Lung (tissue), 11 donors: ENCODE measurements at regions not wholly inside any gene's neighbourhood (a gene's known extent, or its start where the extent isn't known, plus 50 kb on each side); places are given as distances from the start of the nearest gene placed in this dataset.

Source experiments
- ATAC-seq: fragments of 200-7000 bp; cut with Tn5 transposase; one replicate; pipeline ENCODE4 v1.9.1; 2020; ENCODE audit warnings: moderate number of reproducible peaks; ENCODE audit not compliant: insufficient read depth, low FRiP score
- DNase-seq, 3 donors: peaks; one replicate each; pipeline ENCODE4 v3.0.0-alpha.2; 2013 to 2017
- H3K27ac ChIP-seq, 2 donors: one replicate each; pipeline ENCODE4 v1.5.1; 2013; ENCODE audit warnings: mild to moderate bottlenecking in 2 of 2, moderate library complexity in 2 of 2, control low read depth in 1 of 2, inconsistent platforms in 1 of 2, low read depth in 1 of 2, low read length in 1 of 2
- H3K27me3 ChIP-seq, 3 donors: one replicate each; pipeline ENCODE4 v1.5.1; 2013; ENCODE audit warnings: low read length in 2 of 3; ENCODE audit not compliant: control insufficient read depth in 3 of 3, insufficient read depth in 3 of 3
- H3K36me3 ChIP-seq, 4 donors: one replicate each; pipeline ENCODE4 v1.5.1; 2013; ENCODE audit warnings: low read length in 4 of 4, mild to moderate bottlenecking in 1 of 4, moderate library complexity in 1 of 4; ENCODE audit not compliant: control insufficient read depth in 4 of 4, insufficient read depth in 4 of 4
- H3K4me1 ChIP-seq, 5 donors: one replicate each; pipeline ENCODE4 v1.5.1; 2013; ENCODE audit warnings: low read length in 5 of 5, mild to moderate bottlenecking in 2 of 5, moderate library complexity in 1 of 5; ENCODE audit not compliant: control insufficient read depth in 5 of 5, insufficient read depth in 5 of 5
- H3K4me3 ChIP-seq: one replicate; pipeline ENCODE4 v1.5.1; 2013; ENCODE audit warnings: mild to moderate bottlenecking, control low read depth, moderate library complexity
- H3K9ac ChIP-seq, 2 donors: one replicate each; pipeline ENCODE4 v1.5.1; 2013; ENCODE audit warnings: low read length in 2 of 2, control low read depth in 1 of 2; ENCODE audit not compliant: insufficient read depth in 1 of 2
- H3K9me3 ChIP-seq, 4 donors: one replicate each; pipeline ENCODE4 v1.5.1; 2013; ENCODE audit warnings: low read length in 3 of 4, mild to moderate bottlenecking in 1 of 4, moderate library complexity in 1 of 4; ENCODE audit not compliant: control insufficient read depth in 4 of 4, insufficient read depth in 3 of 4
- WGBS, 2 donors: extraction: QIAGEN DNeasy Blood & Tissue Kit; methylation state at CpG; one replicate each; pipeline ENCODE4 v1.1.7; 2013; 5-methylcytosine and 5-hydroxymethylcytosine counted together
- TF ChIP-seq, protein P1 (sequence below): IDR thresholded peaks from 2 replicates; pipeline ENCODE4 v1.5.1; 2012; ENCODE audit warnings: mild to moderate bottlenecking; ENCODE audit errors: control extremely low read depth, extremely low read depth
- donor health status: control.
- donor health status: control.
- donor health status: Bipolar disorder and iron deficiency.
- donor health status: healthy.
- donor health status: DM: yes; HTN: yes; CAD: no.

DNA sequence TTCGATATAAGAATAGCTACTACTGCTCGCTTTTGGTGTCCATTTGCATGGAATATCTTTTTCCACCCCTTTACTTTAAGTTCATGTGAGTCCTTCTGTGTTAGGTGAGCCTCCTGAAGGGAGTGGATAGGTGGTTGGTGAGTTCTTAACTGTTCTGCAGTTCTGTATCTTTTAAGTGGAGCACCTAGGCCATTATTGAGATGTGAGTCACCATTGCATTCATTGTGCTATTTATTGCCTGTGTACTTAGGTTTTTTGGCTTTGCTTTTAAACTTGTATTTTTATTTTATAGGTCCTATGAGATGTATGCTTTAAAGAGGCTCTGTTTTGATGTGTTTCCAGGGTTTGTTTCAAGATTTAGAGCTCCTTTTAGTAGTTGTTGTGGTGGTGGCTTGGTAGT is 1430.8 kb downstream of the REEP3 start:
- no peak overlapping the region for H3K4me3 ChIP-seq
- H3K27ac ChIP-seq = no peak overlapping the region
- H3K36me3 ChIP-seq = no peaks in the 10 kb centered on the region
- 83 to 85% methylated on average over 2 of the region's 2 CpGs for WGBS, 2 donors
- TF ChIP-seq, protein P1, sequence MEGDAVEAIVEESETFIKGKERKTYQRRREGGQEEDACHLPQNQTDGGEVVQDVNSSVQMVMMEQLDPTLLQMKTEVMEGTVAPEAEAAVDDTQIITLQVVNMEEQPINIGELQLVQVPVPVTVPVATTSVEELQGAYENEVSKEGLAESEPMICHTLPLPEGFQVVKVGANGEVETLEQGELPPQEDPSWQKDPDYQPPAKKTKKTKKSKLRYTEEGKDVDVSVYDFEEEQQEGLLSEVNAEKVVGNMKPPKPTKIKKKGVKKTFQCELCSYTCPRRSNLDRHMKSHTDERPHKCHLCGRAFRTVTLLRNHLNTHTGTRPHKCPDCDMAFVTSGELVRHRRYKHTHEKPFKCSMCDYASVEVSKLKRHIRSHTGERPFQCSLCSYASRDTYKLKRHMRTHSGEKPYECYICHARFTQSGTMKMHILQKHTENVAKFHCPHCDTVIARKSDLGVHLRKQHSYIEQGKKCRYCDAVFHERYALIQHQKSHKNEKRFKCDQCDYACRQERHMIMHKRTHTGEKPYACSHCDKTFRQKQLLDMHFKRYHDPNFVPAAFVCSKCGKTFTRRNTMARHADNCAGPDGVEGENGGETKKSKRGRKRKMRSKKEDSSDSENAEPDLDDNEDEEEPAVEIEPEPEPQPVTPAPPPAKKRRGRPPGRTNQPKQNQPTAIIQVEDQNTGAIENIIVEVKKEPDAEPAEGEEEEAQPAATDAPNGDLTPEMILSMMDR = no peak
- ATAC-seq (no peak), DNase-seq (no peak)
- H3K9me3 ChIP-seq = peaks cover 0 to 8% (median 2%) of the 10 kb centered on the region in 4 donors
- no peak overlapping the region for H3K9ac ChIP-seq
- H3K4me1 ChIP-seq = no peaks in the 10 kb centered on the region
- no peaks in the 10 kb centered on the region for H3K27me3 ChIP-seq

DNA sequence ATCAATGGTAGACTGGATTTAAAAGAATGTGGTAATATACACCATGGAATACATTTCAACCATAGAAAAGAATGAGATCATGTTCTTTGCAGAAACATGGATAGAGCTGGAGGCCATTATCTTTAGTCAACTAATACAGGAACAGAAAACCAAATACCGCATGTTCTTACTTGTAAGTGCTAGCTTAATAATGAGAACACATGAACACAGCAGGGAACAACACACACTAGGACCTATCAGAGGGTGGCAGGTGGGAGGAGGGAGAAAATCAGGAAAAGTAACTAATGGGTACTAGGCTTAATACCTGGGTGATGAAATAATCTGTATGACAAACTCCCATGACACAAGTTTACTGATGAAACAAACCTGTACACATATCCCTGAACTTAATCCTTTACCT is 1435.2 kb downstream of the REEP3 start:
- Histone ChIP-seq H3K36me3 (no peaks in the 10 kb centered on the region), H3K9me3 (peaks cover 0 to 8% (median 2%) of the 10 kb centered on the region in 4 donors), H3K9ac (no peak overlapping the region), H3K27ac (no peak overlapping the region), H3K4me1 (no peaks in the 10 kb centered on the region), H3K4me3 (no peak overlapping the region), H3K27me3 (no peaks in the 10 kb centered on the region)
- ATAC-seq (no peak), DNase-seq (no peak)
- TF ChIP-seq, protein P1 = no peak
- WGBS, 2 donors = 87 to 98% methylated on average over 1 of the region's 1 CpG

DNA sequence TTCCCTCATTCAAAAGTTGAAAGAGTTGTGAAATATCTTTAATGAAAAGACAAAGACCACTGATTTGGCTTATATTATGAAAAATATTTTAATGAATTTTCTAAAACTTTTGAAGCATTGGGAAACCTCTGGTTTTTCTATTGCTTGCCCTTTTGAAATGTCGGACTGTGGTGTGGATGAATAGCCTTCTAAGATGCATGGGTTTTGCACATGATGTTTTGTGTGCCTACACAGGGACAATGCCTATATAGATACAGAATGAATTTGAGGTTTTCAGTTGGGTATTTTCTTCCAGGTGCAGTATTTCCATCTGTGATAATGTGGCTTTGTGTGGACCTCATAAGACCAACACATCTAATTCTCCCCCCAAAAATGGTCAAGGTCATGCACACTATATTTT is 1437.9 kb downstream of the REEP3 start:
- H3K4me3 ChIP-seq = no peak overlapping the region
- no peak for ATAC-seq
- no peak overlapping the region for H3K27ac ChIP-seq
- peaks cover 0 to 4% (median 1%) of the 10 kb centered on the region in 4 donors for H3K9me3 ChIP-seq
- H3K9ac ChIP-seq = no peak overlapping the region
- DNase-seq = no peak
- TF ChIP-seq, protein P1 = no peak
- no peaks in the 10 kb centered on the region for H3K4me1 ChIP-seq
- H3K27me3 ChIP-seq = no peaks in the 10 kb centered on the region
- 93 to 100% methylated on average over 1 of the region's 1 CpG for WGBS, 2 donors
- H3K36me3 ChIP-seq = no peaks in the 10 kb centered on the region

DNA sequence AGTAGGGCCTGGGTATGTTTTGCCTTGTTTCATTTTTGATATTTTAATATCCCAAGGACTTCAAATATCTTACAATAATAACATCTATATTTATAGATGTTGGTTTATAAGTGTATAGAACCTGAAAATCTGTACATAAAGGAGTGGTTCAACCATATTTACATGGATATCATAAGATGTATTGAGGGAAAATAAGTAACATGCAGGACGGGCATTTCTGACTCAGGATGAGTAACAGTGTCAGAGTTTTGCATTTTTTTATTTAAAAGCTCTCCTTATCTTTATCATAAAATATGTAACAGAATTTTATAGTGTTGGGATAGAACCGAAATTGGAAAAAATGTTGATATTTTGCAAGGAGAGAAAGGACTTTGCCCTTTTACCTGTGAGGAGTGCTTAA is 1438.7 kb downstream of the REEP3 start:
- DNase-seq = no peak
- Histone ChIP-seq H3K9ac (no peak overlapping the region), H3K4me3 (no peak overlapping the region), H3K36me3 (no peaks in the 10 kb centered on the region), H3K9me3 (no peaks in the 10 kb centered on the region), H3K27ac (no peak overlapping the region), H3K4me1 (no peaks in the 10 kb centered on the region), H3K27me3 (no peaks in the 10 kb centered on the region)
- TF ChIP-seq, protein P1 = no peak
- no peak for ATAC-seq
- 80% methylated on average over 2 of the region's 2 CpGs for WGBS, 2 donors
